HEK293T (cell line): ENCODE measurements at regions not wholly inside any gene's neighbourhood (a gene's known extent, or its start where the extent isn't known, plus 50 kb on each side); places are given as distances from the start of the nearest gene placed in this dataset.

Experiments
- CTCF ChIA-PET: fragments of 350-600 bp; formaldehyde crosslinking; extraction: SDS; loops from one replicate; lab custom pipeline; 2021; ENCODE audit warnings: antibody characterized with exemption, inconsistent platforms; lab: Yijun Ruan, JAX
- POLR2A ChIA-PET: fragments of 350-600 bp; formaldehyde crosslinking; extraction: SDS; loops from one replicate; lab custom pipeline; 2020; ENCODE audit warnings: antibody characterized with exemption, inconsistent platforms; lab: Yijun Ruan, JAX
- DNase-seq: peaks from one replicate; pipeline ENCODE4 v3.0.0; 2012; ENCODE audit warnings: mixed read lengths; ENCODE audit errors: extremely low spot score
- ARNT ChIP-seq: fragments of 450-650 bp; IDR thresholded peaks from 2 replicates; pipeline ENCODE4 v1.6.1; 2017; ENCODE audit warnings: mild to moderate bottlenecking
- BHLHE40 ChIP-seq: fragments of 450-650 bp; IDR thresholded peaks from 2 replicates; pipeline ENCODE4 v1.6.1; 2016; ENCODE audit warnings: mild to moderate bottlenecking, moderate library complexity, borderline replicate concordance
- CTBP1 ChIP-seq: fragments of 450-650 bp; IDR thresholded peaks from 2 replicates; pipeline ENCODE4 v1.6.1; 2016; ENCODE audit warnings: borderline replicate concordance
- ELF4 ChIP-seq: fragments of 450-650 bp; IDR thresholded peaks from 2 replicates; pipeline ENCODE4 v1.6.1; 2017; ENCODE audit warnings: antibody characterized with exemption
- FOXA1 ChIP-seq: fragments of 450-650 bp; IDR thresholded peaks from 2 replicates; pipeline ENCODE4 v1.6.1; 2016; ENCODE audit warnings: mild to moderate bottlenecking
- FOXK2 ChIP-seq: fragments of 450-650 bp; IDR thresholded peaks from 2 replicates; pipeline ENCODE4 v1.6.1; 2016; ENCODE audit warnings: mild to moderate bottlenecking
- FOXM1 ChIP-seq: fragments of 450-650 bp; IDR thresholded peaks from 2 replicates; pipeline ENCODE4 v1.6.1; 2017; ENCODE audit warnings: mild to moderate bottlenecking, borderline replicate concordance
- HDGF ChIP-seq: fragments of 450-650 bp; IDR thresholded peaks from 2 replicates; pipeline ENCODE4 v1.6.1; 2017; ENCODE audit warnings: antibody characterized with exemption, borderline replicate concordance
- L3MBTL2 ChIP-seq: fragments of 450-650 bp; conservative IDR thresholded peaks from 2 replicates; pipeline ENCODE4 v1.6.1; 2016; ENCODE audit warnings: mild to moderate bottlenecking
- LEF1 ChIP-seq: fragments of 450-650 bp; IDR thresholded peaks from 2 replicates; pipeline ENCODE4 v1.6.1; 2017; ENCODE audit warnings: mild to moderate bottlenecking, borderline replicate concordance
- NFRKB ChIP-seq: fragments of 450-650 bp; IDR thresholded peaks from 2 replicates; pipeline ENCODE4 v1.6.1; 2016; ENCODE audit warnings: mild to moderate bottlenecking, moderate library complexity
- SP1 ChIP-seq: fragments of 450-650 bp; IDR thresholded peaks from 2 replicates; pipeline ENCODE4 v1.6.1; 2017
- SUZ12 ChIP-seq: fragments of 450-650 bp; IDR thresholded peaks from 2 replicates; pipeline ENCODE4 v1.6.1; 2016; ENCODE audit warnings: mild to moderate bottlenecking
- TARDBP ChIP-seq: fragments of 450-650 bp; IDR thresholded peaks from 2 replicates; pipeline ENCODE4 v1.6.1; 2016
- ZNF384 ChIP-seq: fragments of 450-650 bp; IDR thresholded peaks from 2 replicates; pipeline ENCODE4 v1.6.1; 2016
- TF ChIP-seq, protein P1 (sequence below): fragments of 450-650 bp; IDR thresholded peaks from 2 replicates; pipeline ENCODE4 v1.6.1; 2016

GRCh38 chr16:51458356-51459140, 307.5 kb upstream of the SALL1 start:
- no peak for TF ChIP-seq ZNF384
- TF ChIP-seq FOXK2 = no peak
- no peak for TF ChIP-seq SUZ12
- TF ChIP-seq, protein P1, sequence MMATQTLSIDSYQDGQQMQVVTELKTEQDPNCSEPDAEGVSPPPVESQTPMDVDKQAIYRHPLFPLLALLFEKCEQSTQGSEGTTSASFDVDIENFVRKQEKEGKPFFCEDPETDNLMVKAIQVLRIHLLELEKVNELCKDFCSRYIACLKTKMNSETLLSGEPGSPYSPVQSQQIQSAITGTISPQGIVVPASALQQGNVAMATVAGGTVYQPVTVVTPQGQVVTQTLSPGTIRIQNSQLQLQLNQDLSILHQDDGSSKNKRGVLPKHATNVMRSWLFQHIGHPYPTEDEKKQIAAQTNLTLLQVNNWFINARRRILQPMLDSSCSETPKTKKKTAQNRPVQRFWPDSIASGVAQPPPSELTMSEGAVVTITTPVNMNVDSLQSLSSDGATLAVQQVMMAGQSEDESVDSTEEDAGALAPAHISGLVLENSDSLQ = no peak
- TF ChIP-seq ELF4 = no peak
- no peak for TF ChIP-seq L3MBTL2
- TF ChIP-seq ARNT = no peak
- CTCF ChIA-PET = no interaction called here

GRCh38 chr16:51457775-51458174, 306.7 kb upstream of the SALL1 start:
- CTCF ChIA-PET = no interaction called here
- TF ChIP-seq ZNF384 = no peak
- no peak for TF ChIP-seq TARDBP
- no peak for TF ChIP-seq L3MBTL2
- TF ChIP-seq, protein P1 = no peak
- no peak for TF ChIP-seq NFRKB
- TF ChIP-seq HDGF = no peak
- no peak for TF ChIP-seq ARNT
- no peak for TF ChIP-seq BHLHE40
- no peak for TF ChIP-seq SP1
- no peak for DNase-seq
- POLR2A ChIA-PET = no interaction called here

More at GRCh38 chr16:51458356-51459140, 307.5 kb upstream of the SALL1 start:
- POLR2A ChIA-PET = no interaction called here
- DNase-seq = no peak

DNA sequence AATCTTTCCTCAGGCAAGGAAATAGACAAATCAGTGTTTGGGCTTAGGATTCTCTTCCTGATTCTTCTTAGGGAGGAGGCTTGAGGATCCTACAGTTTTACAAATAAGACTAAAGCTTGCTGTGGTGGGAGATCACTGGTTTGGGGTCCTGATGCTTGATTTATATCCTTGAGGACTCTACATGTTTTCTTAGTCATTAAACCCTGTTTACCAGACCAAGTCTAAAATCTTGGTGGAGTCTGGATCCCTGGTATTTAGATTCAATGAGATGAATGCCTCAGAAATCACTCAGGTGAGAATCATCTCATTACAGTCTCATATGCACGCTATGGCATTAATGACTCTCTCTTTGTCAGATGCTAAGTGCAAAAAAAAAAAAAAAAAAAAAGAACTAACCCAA, 304.3 kb upstream of the SALL1 start:
- TF ChIP-seq LEF1 = no peak
- TF ChIP-seq ARNT = no peak
- TF ChIP-seq CTBP1 = no peak
- TF ChIP-seq, protein P1 = no peak
- no peak for TF ChIP-seq BHLHE40
- no peak for TF ChIP-seq SUZ12
- DNase-seq = no peak
- ChIA-PET CTCF (no interaction called here), POLR2A (no interaction called here)

DNA sequence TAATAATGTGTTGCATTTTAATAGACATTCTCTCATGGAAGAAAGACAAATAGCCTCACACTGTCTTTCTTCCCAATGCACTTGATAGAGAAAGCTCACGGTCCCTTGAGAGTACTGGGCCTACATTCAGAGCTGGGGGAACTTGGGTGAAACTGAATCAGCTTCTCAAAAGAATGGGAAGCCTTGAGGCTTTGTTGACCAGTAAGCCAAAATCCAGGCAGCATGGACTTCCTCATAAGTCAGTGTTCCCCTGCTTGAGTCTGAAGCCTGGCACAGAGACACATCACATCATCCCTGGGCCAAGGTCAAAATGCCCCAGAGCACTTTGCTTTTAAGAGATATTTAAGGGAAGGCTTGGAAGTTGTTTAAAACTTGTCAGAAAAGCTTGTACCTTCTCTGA, 302.2 kb upstream of the SALL1 start:
- CTCF ChIA-PET = no interaction called here
- POLR2A ChIA-PET = no interaction called here
- DNase-seq = no peak
- TF ChIP-seq ZNF384 = no peak
- TF ChIP-seq SP1 = no peak
- TF ChIP-seq TARDBP = no peak
- no peak for TF ChIP-seq FOXM1
- no peak for TF ChIP-seq CTBP1
- no peak for TF ChIP-seq SUZ12
- no peak for TF ChIP-seq ELF4
- no peak for TF ChIP-seq BHLHE40
- no peak for TF ChIP-seq LEF1
- no peak for TF ChIP-seq ARNT
- TF ChIP-seq, protein P1 = no peak
- no peak for TF ChIP-seq NFRKB
- TF ChIP-seq L3MBTL2 = no peak
- no peak for TF ChIP-seq HDGF
- no peak for TF ChIP-seq FOXK2
- TF ChIP-seq FOXA1 = no peak

DNA sequence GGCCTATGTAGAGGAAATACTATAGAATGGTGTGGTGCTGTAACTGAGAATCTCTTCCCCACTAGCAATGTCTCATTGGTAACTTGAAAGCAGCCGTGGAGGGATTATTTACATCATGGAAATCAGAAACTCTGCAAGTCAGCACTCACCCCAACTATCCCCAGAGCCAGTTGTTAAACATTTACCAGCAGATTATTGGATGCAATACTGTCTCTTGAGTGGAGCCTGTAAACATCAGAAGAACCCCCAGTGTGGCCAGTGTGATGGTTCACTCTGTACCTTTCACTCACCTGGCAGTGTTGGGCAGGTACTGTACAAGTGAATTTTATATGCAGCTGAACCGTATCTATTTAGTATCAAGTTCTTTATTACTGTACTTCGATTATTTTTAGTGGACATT, 299.8 kb upstream of the SALL1 start:
- DNase-seq = no peak
- CTCF ChIA-PET = no interaction called here
- POLR2A ChIA-PET = no interaction called here
- TF ChIP-seq ELF4 = no peak
- no peak for TF ChIP-seq FOXK2
- no peak for TF ChIP-seq LEF1
- TF ChIP-seq SUZ12 = no peak
- no peak for TF ChIP-seq NFRKB
- no peak for TF ChIP-seq SP1

GRCh38 chr16:51450376-51450775, 299.3 kb upstream of the SALL1 start:
- ChIA-PET POLR2A (no interaction called here), CTCF (no interaction called here)
- no peak for DNase-seq
- TF ChIP-seq SUZ12 (no peak), ZNF384 (no peak), ARNT (no peak), FOXK2 (no peak), FOXM1 (no peak), HDGF (no peak), LEF1 (no peak), FOXA1 (no peak), CTBP1 (no peak), TARDBP (no peak), BHLHE40 (no peak), L3MBTL2 (no peak), NFRKB (no peak), SP1 (no peak), ELF4 (no peak)
- TF ChIP-seq, protein P1 = no peak
